IMR-90 (cell line): ENCODE measurements at regions not wholly inside any gene's neighbourhood (a gene's known extent, or its start where the extent isn't known, plus 50 kb on each side); places are given as distances from the start of the nearest gene placed in this dataset.

Experiments used
- ATAC-seq: fragments of 200-7000 bp; cut with Tn5 transposase; 2 replicates; pipeline ENCODE4 v1.9.1; 2020; ENCODE audit warnings: low read depth, mild to moderate bottlenecking, moderate library complexity
- BruUV-seq: library from RNA; stranded (reverse); fragments of 400-500 nt; replicated peaks from 2 replicates; lab custom pipeline; 2021; lab: Mats Ljungman, UMichigan
- CTCF ChIA-PET: fragments of 300-600 bp; formaldehyde crosslinking; extraction: SDS; loops from one replicate; lab custom pipeline; 2021; ENCODE audit warnings: antibody characterized with exemption; lab: Yijun Ruan, JAX
- POLR2A ChIA-PET: fragments of 300-600 bp; sonication (Branson Sonifier 250); formaldehyde crosslinking; loops from one replicate; lab custom pipeline; 2022; ENCODE audit warnings: antibody characterized with exemption; ENCODE audit not compliant: unreplicated experiment; lab: Charles Lee
- DNase-seq: peaks from one replicate; pipeline ENCODE4 v3.0.0; 2013
- H2AFZ ChIP-seq: replicated peaks from 2 replicates; pipeline ENCODE3; 2013; ENCODE audit warnings: low read length, mild to moderate bottlenecking; ENCODE audit not compliant: poor library complexity
- H2AK5ac ChIP-seq: 2 replicates; pipeline ENCODE4 v1.6.1; 2013; ENCODE audit warnings: low read depth, low read length, inconsistent platforms
- H2AK9ac ChIP-seq: replicated peaks from 2 replicates; pipeline ENCODE3; 2013; ENCODE audit warnings: mild to moderate bottlenecking, low read depth, low read length, moderate library complexity; ENCODE audit not compliant: poor library complexity
- H2BK120ac ChIP-seq: 2 replicates; pipeline ENCODE4 v1.6.1; 2013; ENCODE audit warnings: low read depth, low read length, inconsistent platforms
- H2BK15ac ChIP-seq: 3 replicates; pipeline ENCODE4 v1.6.1; 2013; ENCODE audit warnings: low read depth, low read length, inconsistent platforms
- H2BK20ac ChIP-seq: 2 replicates; pipeline ENCODE4 v1.6.1; 2013; ENCODE audit warnings: low read depth, mild to moderate bottlenecking, inconsistent platforms, low read length, moderate library complexity
- H2BK5ac ChIP-seq: 2 replicates; pipeline ENCODE4 v1.6.1; 2013; ENCODE audit warnings: mild to moderate bottlenecking, low read depth, low read length, inconsistent platforms; ENCODE audit not compliant: poor library complexity, severe bottlenecking
- H3K14ac ChIP-seq: replicated peaks from 2 replicates; pipeline ENCODE4 v1.6.1; 2013; ENCODE audit warnings: low read depth, low read length, inconsistent platforms
- H3K18ac ChIP-seq: 2 replicates; pipeline ENCODE4 v1.6.1; 2013; ENCODE audit warnings: low read depth, low read length, control low read depth
- H3K23ac ChIP-seq: 2 replicates; pipeline ENCODE4 v1.6.1; 2013; ENCODE audit warnings: low read depth, low read length, inconsistent platforms
- H3K27ac ChIP-seq: 2 replicates; pipeline ENCODE4 v1.5.1; 2013; ENCODE audit warnings: mild to moderate bottlenecking, control low read depth, low read length; ENCODE audit not compliant: insufficient read depth
- H3K27me3 ChIP-seq: 2 replicates; pipeline ENCODE4 v1.6.1; 2013; ENCODE audit warnings: low read length; ENCODE audit not compliant: control insufficient read depth, insufficient read depth
- H3K36me3 ChIP-seq: 2 replicates; pipeline ENCODE4 v1.6.1; 2013; ENCODE audit warnings: low read length, mixed read lengths; ENCODE audit not compliant: control insufficient read depth, insufficient read depth
- H3K4ac ChIP-seq: 2 replicates; pipeline ENCODE4 v1.6.1; 2013; ENCODE audit warnings: low read depth, low read length, inconsistent platforms
- H3K4me1 ChIP-seq: 2 replicates; pipeline ENCODE4 v1.6.1; 2013; ENCODE audit warnings: low read length, mixed read lengths; ENCODE audit not compliant: control insufficient read depth, insufficient read depth
- H3K4me2 ChIP-seq: 2 replicates; pipeline ENCODE4 v1.6.1; 2013; ENCODE audit warnings: low read depth, mild to moderate bottlenecking, control low read depth, low read length, moderate library complexity
- H3K4me3 ChIP-seq: 2 replicates; pipeline ENCODE4 v1.5.1; 2013; ENCODE audit warnings: low read depth, mild to moderate bottlenecking, control low read depth, low read length, moderate library complexity; ENCODE audit not compliant: insufficient read depth
- H3K56ac ChIP-seq: 2 replicates; pipeline ENCODE4 v1.6.1; 2013; ENCODE audit warnings: low read length, inconsistent platforms; ENCODE audit not compliant: insufficient read depth; ENCODE audit errors: extremely low read depth
- H3K79me1 ChIP-seq, 2 experiments: 2 replicates each; pipeline ENCODE4 v1.6.1; 2013; ENCODE audit warnings: low read length in 2 of 2, inconsistent platforms in 1 of 2, low read depth in 1 of 2
- H3K9ac ChIP-seq: 2 replicates; pipeline ENCODE4 v1.6.1; 2013; ENCODE audit warnings: low read depth, low read length, control low read depth
- H3K9me1 ChIP-seq: 2 replicates; pipeline ENCODE4 v1.6.1; 2013; ENCODE audit warnings: low read length, inconsistent platforms; ENCODE audit not compliant: insufficient read depth
- H3K9me3 ChIP-seq: 2 replicates; pipeline ENCODE4 v1.6.1; 2013; ENCODE audit warnings: low read length; ENCODE audit not compliant: control insufficient read depth, insufficient read depth
- H4K20me1 ChIP-seq: 2 replicates; pipeline ENCODE4 v1.6.1; 2013; ENCODE audit warnings: low read length, inconsistent platforms; ENCODE audit not compliant: insufficient read depth
- H4K5ac ChIP-seq: 2 replicates; pipeline ENCODE4 v1.6.1; 2013; ENCODE audit warnings: mild to moderate bottlenecking, low read depth, low read length, control low read depth
- H4K8ac ChIP-seq, 2 experiments: 2 replicates each; pipeline ENCODE4 v1.6.1; 2013; ENCODE audit warnings: low read depth in 2 of 2, low read length in 2 of 2, control low read depth in 1 of 2, inconsistent platforms in 1 of 2
- H4K91ac ChIP-seq: 2 replicates; pipeline ENCODE4 v1.6.1; 2013; ENCODE audit warnings: low read depth, low read length, inconsistent platforms; ENCODE audit not compliant: insufficient read depth
- BHLHE40 ChIP-seq: fragments of 150-350 bp; IDR thresholded peaks from 2 replicates; pipeline ENCODE4 v1.6.1; 2016; ENCODE audit warnings: mild to moderate bottlenecking, low read depth, low read length
- CEBPB ChIP-seq: IDR thresholded peaks from 2 replicates; pipeline ENCODE4 v1.6.1; 2012; ENCODE audit warnings: low read depth, low read length, improper control_type of control experiment
- CHD1 ChIP-seq: IDR thresholded peaks from 2 replicates; pipeline ENCODE4 v1.6.1; 2012; ENCODE audit warnings: low read depth, low read length, improper control_type of control experiment
- CTCF ChIP-seq: conservative IDR thresholded peaks from 2 replicates; pipeline ENCODE4 v1.5.1; 2012; ENCODE audit warnings: mild to moderate bottlenecking, low read depth, low read length, improper control_type of control experiment
- ELK1 ChIP-seq: fragments of 150-350 bp; IDR thresholded peaks from 2 replicates; pipeline ENCODE4 v1.6.1; 2016; ENCODE audit warnings: low read depth, mild to moderate bottlenecking, low read length, moderate library complexity, borderline replicate concordance
- FOS ChIP-seq: fragments of 150-350 bp; IDR thresholded peaks from 2 replicates; pipeline ENCODE4 v1.6.1; 2016; ENCODE audit warnings: low read depth, low read length
- MAFK ChIP-seq: IDR thresholded peaks from 2 replicates; pipeline ENCODE4 v1.6.1; 2012; ENCODE audit warnings: low read depth, low read length, improper control_type of control experiment
- MAZ ChIP-seq: IDR thresholded peaks from 2 replicates; pipeline ENCODE4 v1.6.1; 2012; ENCODE audit warnings: low read depth, mild to moderate bottlenecking, low read length, improper control_type of control experiment, moderate library complexity, borderline replicate concordance
- MXI1 ChIP-seq: IDR thresholded peaks from 2 replicates; pipeline ENCODE4 v1.6.1; 2012; ENCODE audit warnings: low read depth, mild to moderate bottlenecking, low read length, moderate library complexity, borderline replicate concordance
- NFE2L2 ChIP-seq: fragments of 150-350 bp; IDR thresholded peaks from 2 replicates; pipeline ENCODE4 v1.6.1; 2016; ENCODE audit warnings: low read depth, mild to moderate bottlenecking, low read length
- POLR2A ChIP-seq: IDR thresholded peaks from 2 replicates; pipeline ENCODE4 v1.6.1; 2012; ENCODE audit warnings: mild to moderate bottlenecking, low read depth, low read length
- RAD21 ChIP-seq: IDR thresholded peaks from 2 replicates; pipeline ENCODE4 v1.6.1; 2012; ENCODE audit warnings: low read length, improper control_type of control experiment
- RCOR1 ChIP-seq: IDR thresholded peaks from 2 replicates; pipeline ENCODE4 v1.6.1; 2012; ENCODE audit warnings: mild to moderate bottlenecking, low read length, improper control_type of control experiment; ENCODE audit not compliant: insufficient replicate concordance
- RFX5 ChIP-seq: IDR thresholded peaks from 2 replicates; pipeline ENCODE4 v1.8.0; 2012; ENCODE audit warnings: low read depth, mild to moderate bottlenecking, low read length, moderate library complexity
- SMC3 ChIP-seq: fragments of 150-350 bp; IDR thresholded peaks from 2 replicates; pipeline ENCODE4 v1.6.1; 2016; ENCODE audit warnings: low read depth, mild to moderate bottlenecking, antibody characterized with exemption, low read length, moderate library complexity
- USF2 ChIP-seq: fragments of 150-350 bp; IDR thresholded peaks from 2 replicates; pipeline ENCODE4 v1.6.1; 2017; ENCODE audit warnings: mild to moderate bottlenecking, antibody characterized with exemption, low read length, low read depth
- WGBS, 2 experiments: methylation state at CpG; one replicate each; pipeline versions ENCODE4 v1.1.5 to v1.1.7; 2013; ENCODE audit warnings: missing lambda C conversion rate in 2 of 2; ENCODE audit not compliant: insufficient read length in 1 of 2; ENCODE audit errors: extremely low coverage in 2 of 2; 5-methylcytosine and 5-hydroxymethylcytosine counted together
- dilution Hi-C: fragments of 300-500 bp; cut with HindIII; formaldehyde crosslinking; loops from one replicate; pipeline ENCODE4 v1.14.3; 2018; ENCODE audit warnings: low sequenced_read_pairs; ENCODE audit not compliant: unreplicated experiment
- in situ Hi-C: fragments of 300-500 bp; cut with MboI; formaldehyde crosslinking; loops from 3 replicates; pipeline ENCODE4 v1.14.3; 2019; ENCODE audit warnings: low sequenced_read_pairs, inconsistent platforms, mixed read lengths
- intact Hi-C: fragments of 100-400 bp; cut with micrococcal nuclease; formaldehyde crosslinking; loops from 2 replicates; pipeline ENCODE4 v1.10.0; 2022

- in situ Hi-C loops (no loop called here), dilution Hi-C loops (no loop called here), intact Hi-C loops (loop anchor here (5.0 kb wide), 2 partner anchors 168 to 328 kb away; partner anchors contain the start of gene MAMLD1)
- DNase-seq (no peak), ATAC-seq (no peak)
- Histone ChIP-seq H3K4me1 (peaks cover 6% of the 10 kb centered on the region; the same call in 1 of the 2 replicates), H3K27me3 (no peaks in the 10 kb centered on the region), H3K36me3 (no peaks in the 10 kb centered on the region), H3K18ac (no peak overlapping the region), H4K20me1 (no peaks in the 10 kb centered on the region), H3K9ac (no peak overlapping the region), H3K14ac (no peak overlapping the region), H2BK15ac (no peak overlapping the region), H3K79me1 (no peaks in the 10 kb centered on the region), H3K4ac (no peak overlapping the region), H2AK9ac (no peak overlapping the region), H3K27ac (no peak overlapping the region), H3K4me3 (no peak overlapping the region), H3K9me1 (peaks cover 3% of the 10 kb centered on the region; the same call in 1 of the 2 replicates), H4K8ac (no peak overlapping the region), H4K5ac (no peak overlapping the region), H2BK5ac (no peak overlapping the region), H3K23ac (no peak overlapping the region), H3K4me2 (no peak overlapping the region), H2AFZ (no peak overlapping the region), H2BK120ac (no peak overlapping the region), H3K9me3 (no peaks in the 10 kb centered on the region), H3K56ac (no peak overlapping the region), H4K91ac (no peak overlapping the region), H2AK5ac (no peak overlapping the region), H2BK20ac (no peak overlapping the region)
- WGBS, 2 experiments: no CpG with 5 or more reads among the region's 2 CpGs
- BruUV-seq: no TSS peak
- no peak for TF ChIP-seq MAZ
- no peak for TF ChIP-seq SMC3
- TF ChIP-seq RAD21: no peak
- TF ChIP-seq RFX5: no peak
- no peak for TF ChIP-seq FOS
- TF ChIP-seq BHLHE40: no peak
- TF ChIP-seq NFE2L2: no peak
- TF ChIP-seq CEBPB: no peak
- no peak for TF ChIP-seq ELK1
- no peak for TF ChIP-seq MAFK
- no peak for TF ChIP-seq CTCF
- no peak for TF ChIP-seq CHD1
- no peak for TF ChIP-seq POLR2A
- TF ChIP-seq RCOR1: no peak
- no peak for TF ChIP-seq MXI1
- TF ChIP-seq USF2: no peak
- CTCF ChIA-PET: no interaction called here
- POLR2A ChIA-PET: no interaction called here
Observed at GRCh38 chrX:150034788-150035187, 96.5 kb upstream of the EOLA2 start.
